IMR-90 (cell line): ENCODE measurements at regions not wholly inside any gene's neighbourhood (a gene's known extent, or its start where the extent isn't known, plus 50 kb on each side); places are given as distances from the start of the nearest gene placed in this dataset.

ENCODE experiments used
- ATAC-seq: fragments of 200-7000 bp; cut with Tn5 transposase; 2 replicates; pipeline ENCODE4 v1.9.1; 2020; ENCODE audit warnings: low read depth, mild to moderate bottlenecking, moderate library complexity
- BruUV-seq: library from RNA; stranded (reverse); fragments of 400-500 nt; replicated peaks from 2 replicates; lab custom pipeline; 2021; lab: Mats Ljungman, UMichigan
- CTCF ChIA-PET: fragments of 300-600 bp; formaldehyde crosslinking; extraction: SDS; loops from one replicate; lab custom pipeline; 2021; ENCODE audit warnings: antibody characterized with exemption; lab: Yijun Ruan, JAX
- POLR2A ChIA-PET: fragments of 300-600 bp; sonication (Branson Sonifier 250); formaldehyde crosslinking; loops from one replicate; lab custom pipeline; 2022; ENCODE audit warnings: antibody characterized with exemption; ENCODE audit not compliant: unreplicated experiment; lab: Charles Lee
- DNase-seq: peaks from one replicate; pipeline ENCODE4 v3.0.0; 2013
- H2AFZ ChIP-seq: replicated peaks from 2 replicates; pipeline ENCODE3; 2013; ENCODE audit warnings: low read length, mild to moderate bottlenecking; ENCODE audit not compliant: poor library complexity
- H2AK5ac ChIP-seq: 2 replicates; pipeline ENCODE4 v1.6.1; 2013; ENCODE audit warnings: low read depth, low read length, inconsistent platforms
- H2AK9ac ChIP-seq: replicated peaks from 2 replicates; pipeline ENCODE3; 2013; ENCODE audit warnings: mild to moderate bottlenecking, low read depth, low read length, moderate library complexity; ENCODE audit not compliant: poor library complexity
- H2BK120ac ChIP-seq: 2 replicates; pipeline ENCODE4 v1.6.1; 2013; ENCODE audit warnings: low read depth, low read length, inconsistent platforms
- H2BK15ac ChIP-seq: 3 replicates; pipeline ENCODE4 v1.6.1; 2013; ENCODE audit warnings: low read depth, low read length, inconsistent platforms
- H2BK20ac ChIP-seq: 2 replicates; pipeline ENCODE4 v1.6.1; 2013; ENCODE audit warnings: low read depth, mild to moderate bottlenecking, inconsistent platforms, low read length, moderate library complexity
- H2BK5ac ChIP-seq: 2 replicates; pipeline ENCODE4 v1.6.1; 2013; ENCODE audit warnings: mild to moderate bottlenecking, low read depth, low read length, inconsistent platforms; ENCODE audit not compliant: poor library complexity, severe bottlenecking
- H3K14ac ChIP-seq: replicated peaks from 2 replicates; pipeline ENCODE4 v1.6.1; 2013; ENCODE audit warnings: low read depth, low read length, inconsistent platforms
- H3K18ac ChIP-seq: 2 replicates; pipeline ENCODE4 v1.6.1; 2013; ENCODE audit warnings: low read depth, low read length, control low read depth
- H3K23ac ChIP-seq: 2 replicates; pipeline ENCODE4 v1.6.1; 2013; ENCODE audit warnings: low read depth, low read length, inconsistent platforms
- H3K27ac ChIP-seq: 2 replicates; pipeline ENCODE4 v1.5.1; 2013; ENCODE audit warnings: mild to moderate bottlenecking, control low read depth, low read length; ENCODE audit not compliant: insufficient read depth
- H3K27me3 ChIP-seq: 2 replicates; pipeline ENCODE4 v1.6.1; 2013; ENCODE audit warnings: low read length; ENCODE audit not compliant: control insufficient read depth, insufficient read depth
- H3K36me3 ChIP-seq: 2 replicates; pipeline ENCODE4 v1.6.1; 2013; ENCODE audit warnings: low read length, mixed read lengths; ENCODE audit not compliant: control insufficient read depth, insufficient read depth
- H3K4ac ChIP-seq: 2 replicates; pipeline ENCODE4 v1.6.1; 2013; ENCODE audit warnings: low read depth, low read length, inconsistent platforms
- H3K4me1 ChIP-seq: 2 replicates; pipeline ENCODE4 v1.6.1; 2013; ENCODE audit warnings: low read length, mixed read lengths; ENCODE audit not compliant: control insufficient read depth, insufficient read depth
- H3K4me2 ChIP-seq: 2 replicates; pipeline ENCODE4 v1.6.1; 2013; ENCODE audit warnings: low read depth, mild to moderate bottlenecking, control low read depth, low read length, moderate library complexity
- H3K4me3 ChIP-seq: 2 replicates; pipeline ENCODE4 v1.5.1; 2013; ENCODE audit warnings: low read depth, mild to moderate bottlenecking, control low read depth, low read length, moderate library complexity; ENCODE audit not compliant: insufficient read depth
- H3K56ac ChIP-seq: 2 replicates; pipeline ENCODE4 v1.6.1; 2013; ENCODE audit warnings: low read length, inconsistent platforms; ENCODE audit not compliant: insufficient read depth; ENCODE audit errors: extremely low read depth
- H3K79me1 ChIP-seq, 2 experiments: 2 replicates each; pipeline ENCODE4 v1.6.1; 2013; ENCODE audit warnings: low read length in 2 of 2, inconsistent platforms in 1 of 2, low read depth in 1 of 2
- H3K9ac ChIP-seq: 2 replicates; pipeline ENCODE4 v1.6.1; 2013; ENCODE audit warnings: low read depth, low read length, control low read depth
- H3K9me1 ChIP-seq: 2 replicates; pipeline ENCODE4 v1.6.1; 2013; ENCODE audit warnings: low read length, inconsistent platforms; ENCODE audit not compliant: insufficient read depth
- H3K9me3 ChIP-seq: 2 replicates; pipeline ENCODE4 v1.6.1; 2013; ENCODE audit warnings: low read length; ENCODE audit not compliant: control insufficient read depth, insufficient read depth
- H4K20me1 ChIP-seq: 2 replicates; pipeline ENCODE4 v1.6.1; 2013; ENCODE audit warnings: low read length, inconsistent platforms; ENCODE audit not compliant: insufficient read depth
- H4K5ac ChIP-seq: 2 replicates; pipeline ENCODE4 v1.6.1; 2013; ENCODE audit warnings: mild to moderate bottlenecking, low read depth, low read length, control low read depth
- H4K8ac ChIP-seq, 2 experiments: 2 replicates each; pipeline ENCODE4 v1.6.1; 2013; ENCODE audit warnings: low read depth in 2 of 2, low read length in 2 of 2, control low read depth in 1 of 2, inconsistent platforms in 1 of 2
- H4K91ac ChIP-seq: 2 replicates; pipeline ENCODE4 v1.6.1; 2013; ENCODE audit warnings: low read depth, low read length, inconsistent platforms; ENCODE audit not compliant: insufficient read depth
- BHLHE40 ChIP-seq: fragments of 150-350 bp; IDR thresholded peaks from 2 replicates; pipeline ENCODE4 v1.6.1; 2016; ENCODE audit warnings: mild to moderate bottlenecking, low read depth, low read length
- CEBPB ChIP-seq: IDR thresholded peaks from 2 replicates; pipeline ENCODE4 v1.6.1; 2012; ENCODE audit warnings: low read depth, low read length, improper control_type of control experiment
- CHD1 ChIP-seq: IDR thresholded peaks from 2 replicates; pipeline ENCODE4 v1.6.1; 2012; ENCODE audit warnings: low read depth, low read length, improper control_type of control experiment
- FOS ChIP-seq: fragments of 150-350 bp; IDR thresholded peaks from 2 replicates; pipeline ENCODE4 v1.6.1; 2016; ENCODE audit warnings: low read depth, low read length
- MAFK ChIP-seq: IDR thresholded peaks from 2 replicates; pipeline ENCODE4 v1.6.1; 2012; ENCODE audit warnings: low read depth, low read length, improper control_type of control experiment
- MAZ ChIP-seq: IDR thresholded peaks from 2 replicates; pipeline ENCODE4 v1.6.1; 2012; ENCODE audit warnings: low read depth, mild to moderate bottlenecking, low read length, improper control_type of control experiment, moderate library complexity, borderline replicate concordance
- NFE2L2 ChIP-seq: fragments of 150-350 bp; IDR thresholded peaks from 2 replicates; pipeline ENCODE4 v1.6.1; 2016; ENCODE audit warnings: low read depth, mild to moderate bottlenecking, low read length
- POLR2A ChIP-seq: IDR thresholded peaks from 2 replicates; pipeline ENCODE4 v1.6.1; 2012; ENCODE audit warnings: mild to moderate bottlenecking, low read depth, low read length
- RAD21 ChIP-seq: IDR thresholded peaks from 2 replicates; pipeline ENCODE4 v1.6.1; 2012; ENCODE audit warnings: low read length, improper control_type of control experiment
- whole genome bisulfite sequencing, 2 experiments: methylation state at CpG; one replicate each; pipeline versions ENCODE4 v1.1.5 to v1.1.7; 2013; ENCODE audit warnings: missing lambda C conversion rate in 2 of 2; ENCODE audit not compliant: insufficient read length in 1 of 2; ENCODE audit errors: extremely low coverage in 2 of 2; 5-methylcytosine and 5-hydroxymethylcytosine counted together
- dilution Hi-C: fragments of 300-500 bp; cut with HindIII; formaldehyde crosslinking; loops from one replicate; pipeline ENCODE4 v1.14.3; 2018; ENCODE audit warnings: low sequenced_read_pairs; ENCODE audit not compliant: unreplicated experiment
- in situ Hi-C: fragments of 300-500 bp; cut with MboI; formaldehyde crosslinking; loops from 3 replicates; pipeline ENCODE4 v1.14.3; 2019; ENCODE audit warnings: low sequenced_read_pairs, inconsistent platforms, mixed read lengths
- intact Hi-C: fragments of 100-400 bp; cut with micrococcal nuclease; formaldehyde crosslinking; loops from 2 replicates; pipeline ENCODE4 v1.10.0; 2022
- TF ChIP-seq, protein P1 (sequence below): fragments of 150-350 bp; IDR thresholded peaks from 2 replicates; pipeline ENCODE4 v1.6.1; 2017; ENCODE audit warnings: mild to moderate bottlenecking, antibody characterized with exemption, low read length, low read depth
- TF ChIP-seq, protein P2 (sequence below): conservative IDR thresholded peaks from 2 replicates; pipeline ENCODE4 v1.5.1; 2012; ENCODE audit warnings: mild to moderate bottlenecking, low read depth, low read length, improper control_type of control experiment
- TF ChIP-seq, protein P3 (sequence below): fragments of 150-350 bp; IDR thresholded peaks from 2 replicates; pipeline ENCODE4 v1.6.1; 2016; ENCODE audit warnings: low read depth, mild to moderate bottlenecking, low read length, moderate library complexity, borderline replicate concordance

DNA sequence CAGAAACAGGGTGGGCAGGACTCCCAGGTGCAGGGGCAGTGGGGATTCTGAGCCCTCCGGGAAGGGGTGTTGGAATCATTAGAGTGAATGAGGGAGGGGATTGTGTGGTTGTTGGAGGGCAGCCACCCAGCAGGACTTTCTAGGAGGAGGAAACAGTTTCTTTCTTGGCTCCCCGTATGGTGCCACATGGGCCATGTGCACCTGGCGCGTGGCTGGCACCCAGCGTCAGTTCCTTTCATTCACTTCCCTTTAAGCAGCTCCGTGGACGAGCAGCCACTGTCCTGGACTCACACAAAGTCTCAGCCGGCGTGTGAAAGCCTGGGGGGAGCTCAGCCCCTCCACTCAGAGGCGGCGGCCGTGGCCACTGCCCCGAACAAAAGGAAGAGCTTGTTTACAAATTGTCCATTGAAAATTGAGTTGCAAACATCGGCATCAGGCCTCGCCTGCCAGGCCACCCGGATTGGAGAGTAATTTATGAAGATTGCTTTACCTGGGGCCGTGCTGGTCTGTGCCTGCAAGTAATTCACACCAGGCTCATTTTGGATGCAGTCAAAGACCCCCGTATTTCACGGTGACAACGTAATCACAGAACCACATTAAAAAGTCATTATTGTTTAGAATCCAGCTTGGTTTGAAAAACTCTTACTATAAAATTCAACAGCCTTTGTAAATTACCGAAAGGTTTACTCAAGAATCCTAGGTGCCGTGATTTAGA, 101.7 kb upstream of the C14orf180 start:
- Histone ChIP-seq H3K27me3 (no peaks in the 10 kb centered on the region), H3K18ac (no peak overlapping the region), H3K79me1 (no peaks in the 10 kb centered on the region), H3K14ac (no peak overlapping the region), H3K9ac (no peak overlapping the region), H2BK20ac (no peak overlapping the region), H3K9me3 (peaks cover 24% of the 10 kb centered on the region), H3K4me3 (no peak overlapping the region), H4K91ac (no peak overlapping the region), H2BK5ac (no peak overlapping the region), H3K23ac (no peak overlapping the region), H2BK15ac (no peak overlapping the region), H4K8ac (no peak overlapping the region), H3K27ac (no peak overlapping the region), H3K4ac (no peak overlapping the region), H2AK9ac (no peak overlapping the region), H2BK120ac (no peak overlapping the region), H3K36me3 (no peaks in the 10 kb centered on the region), H3K9me1 (no peaks in the 10 kb centered on the region), H2AK5ac (no peak overlapping the region), H2AFZ (no peak overlapping the region), H4K5ac (no peak overlapping the region), H4K20me1 (no peaks in the 10 kb centered on the region), H3K4me1 (no peaks in the 10 kb centered on the region), H3K4me2 (no peak overlapping the region), H3K56ac (no peak overlapping the region)
- ATAC-seq: no peak
- TF ChIP-seq, protein P1, sequence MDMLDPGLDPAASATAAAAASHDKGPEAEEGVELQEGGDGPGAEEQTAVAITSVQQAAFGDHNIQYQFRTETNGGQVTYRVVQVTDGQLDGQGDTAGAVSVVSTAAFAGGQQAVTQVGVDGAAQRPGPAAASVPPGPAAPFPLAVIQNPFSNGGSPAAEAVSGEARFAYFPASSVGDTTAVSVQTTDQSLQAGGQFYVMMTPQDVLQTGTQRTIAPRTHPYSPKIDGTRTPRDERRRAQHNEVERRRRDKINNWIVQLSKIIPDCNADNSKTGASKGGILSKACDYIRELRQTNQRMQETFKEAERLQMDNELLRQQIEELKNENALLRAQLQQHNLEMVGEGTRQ: no peak
- TF ChIP-seq BHLHE40: no peak
- TF ChIP-seq CEBPB: no peak
- TF ChIP-seq MAFK: no peak
- TF ChIP-seq POLR2A: no peak
- TF ChIP-seq NFE2L2: no peak
- TF ChIP-seq MAZ: no peak
- TF ChIP-seq, protein P2, sequence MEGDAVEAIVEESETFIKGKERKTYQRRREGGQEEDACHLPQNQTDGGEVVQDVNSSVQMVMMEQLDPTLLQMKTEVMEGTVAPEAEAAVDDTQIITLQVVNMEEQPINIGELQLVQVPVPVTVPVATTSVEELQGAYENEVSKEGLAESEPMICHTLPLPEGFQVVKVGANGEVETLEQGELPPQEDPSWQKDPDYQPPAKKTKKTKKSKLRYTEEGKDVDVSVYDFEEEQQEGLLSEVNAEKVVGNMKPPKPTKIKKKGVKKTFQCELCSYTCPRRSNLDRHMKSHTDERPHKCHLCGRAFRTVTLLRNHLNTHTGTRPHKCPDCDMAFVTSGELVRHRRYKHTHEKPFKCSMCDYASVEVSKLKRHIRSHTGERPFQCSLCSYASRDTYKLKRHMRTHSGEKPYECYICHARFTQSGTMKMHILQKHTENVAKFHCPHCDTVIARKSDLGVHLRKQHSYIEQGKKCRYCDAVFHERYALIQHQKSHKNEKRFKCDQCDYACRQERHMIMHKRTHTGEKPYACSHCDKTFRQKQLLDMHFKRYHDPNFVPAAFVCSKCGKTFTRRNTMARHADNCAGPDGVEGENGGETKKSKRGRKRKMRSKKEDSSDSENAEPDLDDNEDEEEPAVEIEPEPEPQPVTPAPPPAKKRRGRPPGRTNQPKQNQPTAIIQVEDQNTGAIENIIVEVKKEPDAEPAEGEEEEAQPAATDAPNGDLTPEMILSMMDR: no peak
- TF ChIP-seq RAD21: no peak
- no peak for TF ChIP-seq FOS
- no peak for TF ChIP-seq CHD1
- TF ChIP-seq, protein P3, sequence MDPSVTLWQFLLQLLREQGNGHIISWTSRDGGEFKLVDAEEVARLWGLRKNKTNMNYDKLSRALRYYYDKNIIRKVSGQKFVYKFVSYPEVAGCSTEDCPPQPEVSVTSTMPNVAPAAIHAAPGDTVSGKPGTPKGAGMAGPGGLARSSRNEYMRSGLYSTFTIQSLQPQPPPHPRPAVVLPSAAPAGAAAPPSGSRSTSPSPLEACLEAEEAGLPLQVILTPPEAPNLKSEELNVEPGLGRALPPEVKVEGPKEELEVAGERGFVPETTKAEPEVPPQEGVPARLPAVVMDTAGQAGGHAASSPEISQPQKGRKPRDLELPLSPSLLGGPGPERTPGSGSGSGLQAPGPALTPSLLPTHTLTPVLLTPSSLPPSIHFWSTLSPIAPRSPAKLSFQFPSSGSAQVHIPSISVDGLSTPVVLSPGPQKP: no peak
- intact Hi-C loops (no loop called here), dilution Hi-C loops (no loop called here), in situ Hi-C loops (no loop called here)
- no peak for DNase-seq
- POLR2A ChIA-PET: no interaction called here
- WGBS, 2 experiments: 46% methylated on average over 6 of the region's 22 CpGs; no CpG with 5 or more reads in 1 of the 2 experiments
- CTCF ChIA-PET: no interaction called here
- BruUV-seq: no TSS peak
